CD4-positive, alpha-beta T cell (primary cell): ENCODE measurements at regions not wholly inside any gene's neighbourhood (a gene's known extent, or its start where the extent isn't known, plus 50 kb on each side); places are given as distances from the start of the nearest gene placed in this dataset.
"Not testable (repeated sequence)": the region's sequence is repeated elsewhere in the genome, so short reads cannot be mapped to it uniquely, and the experiment has no call there.

ENCODE experiments used
- ATAC-seq: fragments of 200-7000 bp; cut with Tn5 transposase; one replicate; pipeline ENCODE4 v1.10.0; 2022; ENCODE audit warnings: mild to moderate bottlenecking; ENCODE audit not compliant: poor library complexity
- CTCF ChIA-PET: fragments of 350-600 bp; sonication (Branson Sonifier 250); formaldehyde crosslinking; loops from one replicate; lab custom pipeline; 2021; ENCODE audit warnings: antibody characterized with exemption, inconsistent platforms; lab: Charles Lee
- POLR2A ChIA-PET: fragments of 350-600 bp; sonication (Branson Sonifier 250); formaldehyde crosslinking; loops from one replicate; lab custom pipeline; 2021; ENCODE audit warnings: antibody characterized with exemption, inconsistent platforms; lab: Charles Lee
- DNase-seq, 14 experiments: peaks; one replicate each; pipeline ENCODE4 v3.0.0-alpha.2; 2013 to 2020; ENCODE audit warnings: mixed read lengths in 2 of 14
- H3K27ac ChIP-seq, 2 donors: one replicate each; pipeline versions ENCODE4 v1.5.1 to v1.7.0; 2013; ENCODE audit warnings: low read length in 2 of 2, low read depth in 1 of 2, mild to moderate bottlenecking in 1 of 2
- H3K27me3 ChIP-seq, 2 experiments: 1 replicate in 1 of 2; 2 replicates in 1 of 2; pipeline versions ENCODE4 v1.6.1 to v1.7.0; 2013; ENCODE audit warnings: low read length in 2 of 2, control low read depth in 1 of 2, mild to moderate bottlenecking in 1 of 2, moderate library complexity in 1 of 2; ENCODE audit not compliant: insufficient read depth in 2 of 2, control insufficient read depth in 1 of 2
- H3K36me3 ChIP-seq: one replicate; pipeline ENCODE4 v1.6.1; 2013; ENCODE audit warnings: low read length, control low read depth; ENCODE audit not compliant: insufficient read depth
- H3K4me1 ChIP-seq: one replicate; pipeline ENCODE4 v1.6.1; 2013; ENCODE audit warnings: low read length, control low read depth; ENCODE audit not compliant: insufficient read depth
- H3K4me3 ChIP-seq: one replicate; pipeline ENCODE4 v1.5.1; 2013; ENCODE audit warnings: mild to moderate bottlenecking, low read length, moderate library complexity
- H3K9me3 ChIP-seq, 2 experiments: 1 replicate in 1 of 2; 2 replicates in 1 of 2; pipeline versions ENCODE4 v1.6.1 to v1.7.0; 2013; ENCODE audit warnings: low read length in 2 of 2, mild to moderate bottlenecking in 2 of 2, control low read depth in 1 of 2, moderate library complexity in 1 of 2; ENCODE audit not compliant: control insufficient read depth in 1 of 2, insufficient read depth in 1 of 2
- H3K27ac Mint-ChIP-seq: one replicate; pipeline ENCODE4 v1.8.0; 2020; ENCODE audit warnings: mixed read lengths
- H3K27me3 Mint-ChIP-seq: one replicate; pipeline ENCODE4 v1.8.0; 2021; ENCODE audit warnings: mixed read lengths
- H3K36me3 Mint-ChIP-seq: one replicate; pipeline ENCODE4 v1.8.0; 2021; ENCODE audit warnings: low read depth, mixed read lengths
- H3K4me1 Mint-ChIP-seq: one replicate; pipeline ENCODE4 v1.8.0; 2021; ENCODE audit warnings: low read depth, mixed read lengths
- H3K4me3 Mint-ChIP-seq: one replicate; pipeline ENCODE4 v1.8.0; 2020; ENCODE audit warnings: mild to moderate bottlenecking, mixed read lengths
- H3K9me3 Mint-ChIP-seq: one replicate; pipeline ENCODE4 v1.8.0; 2020; ENCODE audit warnings: mixed read lengths
- CTCF ChIP-seq: fragments of 200-600 bp; IDR thresholded peaks from one replicate; pipeline ENCODE4 v1.8.0; 2022; ENCODE audit warnings: antibody characterized with exemption, mild to moderate bottlenecking
- intact Hi-C, 2 experiments: fragments of 100-400 bp; cut with DNase I in 1 of 2; cut with micrococcal nuclease in 1 of 2; formaldehyde crosslinking; loops; one replicate each; pipeline versions ENCODE4 v1.15.1 to v1.9.0; 2023 to 2025; cut with DNase I, micrococcal nuclease

DNA sequence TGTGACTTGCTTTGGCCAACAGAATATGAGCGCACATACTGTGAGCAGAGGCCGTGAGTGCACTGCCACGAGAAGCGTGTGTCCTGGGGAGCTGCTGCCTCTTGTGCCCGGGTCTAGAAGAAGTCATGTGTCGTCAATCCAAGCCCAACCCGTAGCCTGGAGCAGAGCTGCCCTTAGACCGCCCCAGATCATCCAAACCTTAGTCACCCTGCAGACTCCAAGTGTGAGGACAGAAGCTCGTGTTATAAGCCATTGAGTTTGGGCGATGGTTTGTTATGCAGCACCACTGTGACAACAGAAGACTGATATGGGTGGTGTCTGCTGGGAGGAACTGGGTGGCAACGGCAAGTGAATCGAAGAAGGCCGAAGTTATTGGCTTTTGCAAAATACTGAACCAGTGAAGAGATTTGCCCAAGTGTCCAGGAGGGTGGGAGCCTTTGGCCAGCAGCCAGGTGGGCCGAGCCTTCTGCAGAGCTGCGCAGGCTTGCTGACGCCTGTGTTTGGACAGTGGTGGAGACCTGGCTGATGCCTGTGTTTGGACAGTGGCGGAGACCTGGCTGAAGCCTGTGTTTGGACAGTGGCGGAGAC, 101.3 kb upstream of the SULF2 start:
- H3K36me3 Mint-ChIP-seq: no peaks in the 10 kb centered on the region
- no peak overlapping the region for H3K27ac Mint-ChIP-seq

DNA sequence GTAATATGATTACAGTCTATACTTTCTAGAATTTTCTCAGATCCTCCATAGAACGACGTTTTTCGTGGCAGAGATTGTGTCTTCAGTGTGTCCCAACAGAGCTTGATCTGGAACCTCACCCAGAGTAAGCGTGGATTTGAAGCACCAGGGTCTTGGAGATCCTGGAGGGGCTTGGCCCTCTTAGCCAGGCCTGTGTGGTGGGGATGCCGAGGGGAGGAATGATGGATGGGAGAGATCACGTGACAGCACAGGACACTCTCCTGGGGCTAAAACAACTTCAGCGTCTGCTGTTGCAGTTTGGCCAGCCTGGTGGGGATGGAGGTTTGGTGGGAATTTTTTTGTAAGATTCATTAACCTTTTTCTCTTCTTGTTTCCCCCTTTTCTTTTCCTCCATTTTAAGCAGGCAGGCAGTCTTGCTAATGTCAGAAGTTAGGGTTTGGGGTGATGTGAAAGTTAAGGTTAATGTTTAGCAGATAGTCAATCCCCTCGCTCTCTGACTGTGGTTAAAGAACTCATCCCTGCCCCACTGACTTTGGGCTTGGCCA, 100.7 kb upstream of the SULF2 start:
- H3K36me3 ChIP-seq: no peaks in the 10 kb centered on the region
- H3K36me3 Mint-ChIP-seq: no peaks in the 10 kb centered on the region
- no peaks in the 10 kb centered on the region for H3K9me3 Mint-ChIP-seq
- no peaks in the 10 kb centered on the region for H3K27me3 ChIP-seq
- no peak for TF ChIP-seq CTCF
- H3K4me3 ChIP-seq: no peak overlapping the region
- no peaks in the 10 kb centered on the region for H3K4me1 Mint-ChIP-seq
- H3K27ac Mint-ChIP-seq: no peak overlapping the region
- no peak overlapping the region for H3K4me3 Mint-ChIP-seq
- ChIA-PET CTCF (no interaction called here), POLR2A (no interaction called here)
- no peaks in the 10 kb centered on the region for H3K4me1 ChIP-seq
- H3K27ac ChIP-seq: no peak overlapping the region
- intact Hi-C loops: no loop called here
- ATAC-seq (no peak), DNase-seq (no peak)
- H3K27me3 Mint-ChIP-seq: no peaks in the 10 kb centered on the region
- H3K9me3 ChIP-seq: peaks cover 0 to 5% of the 10 kb centered on the region in 2 experiments

More for the DNA sequence above, 101.3 kb upstream of the SULF2 start:
- DNase-seq (no peak), ATAC-seq (no peak)
- Mint-ChIP-seq H3K9me3 (no peaks in the 10 kb centered on the region), H3K4me1 (no peaks in the 10 kb centered on the region), H3K27me3 (no peaks in the 10 kb centered on the region), H3K4me3 (no peak overlapping the region)
- H3K4me1 ChIP-seq: no peaks in the 10 kb centered on the region
- H3K27me3 ChIP-seq: no peaks in the 10 kb centered on the region
- no peaks in the 10 kb centered on the region for H3K36me3 ChIP-seq
- intact Hi-C loops: no loop called here
- peaks cover 0 to 5% of the 10 kb centered on the region in 2 experiments for H3K9me3 ChIP-seq
- no peak for TF ChIP-seq CTCF
- H3K27ac ChIP-seq: no peak overlapping the region
- ChIA-PET POLR2A (no interaction called here), CTCF (no interaction called here)
- H3K4me3 ChIP-seq: no peak overlapping the region

- POLR2A ChIA-PET, H3K27ac ChIP-seq, H3K4me3 ChIP-seq, H3K9me3 Mint-ChIP-seq, H3K36me3 Mint-ChIP-seq, intact Hi-C loops, H3K4me1 Mint-ChIP-seq, H3K4me1 ChIP-seq, H3K27ac Mint-ChIP-seq, H3K36me3 ChIP-seq, CTCF ChIA-PET, H3K4me3 Mint-ChIP-seq, DNase-seq, H3K9me3 ChIP-seq, H3K27me3 Mint-ChIP-seq, H3K27me3 ChIP-seq, ATAC-seq: not testable (repeated sequence)
Observed at GRCh38 chr20:47883940-47884339, 98.7 kb upstream of the SULF2 start.

DNA sequence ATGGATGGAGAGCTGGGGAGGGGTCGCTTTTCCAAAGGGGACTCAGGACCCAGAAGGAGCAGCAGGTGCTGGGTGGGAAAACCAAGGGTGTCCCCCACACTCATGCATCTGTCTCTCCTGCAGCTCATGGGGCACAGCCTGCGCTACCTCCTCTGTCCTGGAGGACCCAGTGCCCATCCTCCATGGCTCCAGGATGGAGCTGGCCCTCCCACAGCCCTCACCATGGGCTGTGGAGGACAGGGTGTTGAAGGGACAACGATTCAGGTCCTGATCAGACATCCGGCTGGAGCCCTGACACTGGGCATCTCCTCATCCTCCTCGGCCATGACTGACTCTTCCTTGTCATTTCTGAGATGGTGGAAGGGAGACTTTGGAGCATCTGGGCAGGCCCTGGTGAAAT, 97.9 kb upstream of the SULF2 start:
- ATAC-seq (no peak), DNase-seq (no peak)
- intact Hi-C loops: no loop called here
- no peaks in the 10 kb centered on the region for H3K4me1 Mint-ChIP-seq
- Histone ChIP-seq H3K4me3 (no peak overlapping the region), H3K9me3 (peaks cover 0 to 5% of the 10 kb centered on the region in 2 experiments), H3K36me3 (no peaks in the 10 kb centered on the region), H3K4me1 (no peaks in the 10 kb centered on the region), H3K27me3 (no peaks in the 10 kb centered on the region), H3K27ac (no peak overlapping the region)
- H3K27me3 Mint-ChIP-seq: no peaks in the 10 kb centered on the region
- H3K4me3 Mint-ChIP-seq: no peak overlapping the region
- H3K36me3 Mint-ChIP-seq: no peaks in the 10 kb centered on the region
- no peak for TF ChIP-seq CTCF
- no peak overlapping the region for H3K27ac Mint-ChIP-seq
- CTCF ChIA-PET: interaction anchor here (1.4 kb wide), 1 partner anchor 12 kb away, joined by 3 read pairs; no protein-coding TSS in a partner anchor
- no peaks in the 10 kb centered on the region for H3K9me3 Mint-ChIP-seq
- POLR2A ChIA-PET: no interaction called here
